ENCODE measurements at regions not wholly inside any gene's neighbourhood (a gene's known extent, or its start where the extent isn't known, plus 50 kb on each side); places are given as distances from the start of the nearest gene placed in this dataset.
"Not testable (repeated sequence)": the region's sequence is repeated elsewhere in the genome, so short reads cannot be mapped to it uniquely, and the experiment has no call there.

DNA sequence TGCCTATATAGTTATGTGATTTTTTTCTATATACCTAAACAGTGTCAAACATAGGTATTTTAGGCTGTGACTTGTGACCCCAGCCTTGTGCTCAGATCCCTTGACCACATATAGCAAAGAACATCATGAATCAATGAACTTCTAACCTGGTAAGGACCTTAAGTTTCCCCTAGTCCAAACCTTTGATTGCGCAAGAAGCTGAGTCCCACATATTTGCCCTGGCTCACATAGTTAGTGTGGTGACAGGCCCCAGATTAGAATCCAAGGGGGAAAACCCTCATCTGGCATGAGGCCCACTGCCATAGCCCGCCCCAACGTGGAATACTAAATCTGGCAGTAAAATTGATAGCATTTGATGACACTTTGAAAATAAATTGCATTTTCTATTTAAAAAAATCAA lies 171.8 kb downstream of the MZT1 start:
- Mint-ChIP-seq H3K27ac (no peak overlapping the region), H3K4me3 (no peak overlapping the region), H3K9me3 (no peaks in the 10 kb centered on the region), H3K4me1 (no peaks in the 10 kb centered on the region), H3K27me3 (peaks cover 4% of the 10 kb centered on the region)
- ATAC-seq: no peak
- DNase-seq: no peak

DNA sequence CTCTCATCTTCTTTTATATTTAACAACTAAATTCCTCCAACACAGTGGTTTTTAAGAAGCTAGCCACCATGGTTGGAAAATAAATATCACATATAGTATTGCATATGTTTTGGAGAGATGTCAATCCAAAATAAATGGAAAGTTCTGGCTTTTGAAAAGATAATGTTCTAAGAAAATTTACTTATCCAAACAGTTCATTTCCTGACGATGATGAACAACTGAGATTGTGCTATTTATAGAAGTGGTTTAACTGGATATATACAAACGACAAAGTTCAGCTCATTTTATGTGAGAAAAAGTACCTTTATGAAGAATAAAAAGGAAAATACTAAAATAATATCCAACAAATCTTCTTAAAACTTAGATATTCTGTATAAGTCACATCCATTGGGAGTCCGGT lies 174.7 kb downstream of the MZT1 start:
- DNase-seq (no peak), ATAC-seq (no peak)
- H3K4me1 Mint-ChIP-seq: no peaks in the 10 kb centered on the region
- H3K9me3 Mint-ChIP-seq: no peaks in the 10 kb centered on the region
- H3K4me3 Mint-ChIP-seq: no peak overlapping the region
- no peak overlapping the region for H3K27ac Mint-ChIP-seq
- peaks cover 9% of the 10 kb centered on the region for H3K27me3 Mint-ChIP-seq

DNA sequence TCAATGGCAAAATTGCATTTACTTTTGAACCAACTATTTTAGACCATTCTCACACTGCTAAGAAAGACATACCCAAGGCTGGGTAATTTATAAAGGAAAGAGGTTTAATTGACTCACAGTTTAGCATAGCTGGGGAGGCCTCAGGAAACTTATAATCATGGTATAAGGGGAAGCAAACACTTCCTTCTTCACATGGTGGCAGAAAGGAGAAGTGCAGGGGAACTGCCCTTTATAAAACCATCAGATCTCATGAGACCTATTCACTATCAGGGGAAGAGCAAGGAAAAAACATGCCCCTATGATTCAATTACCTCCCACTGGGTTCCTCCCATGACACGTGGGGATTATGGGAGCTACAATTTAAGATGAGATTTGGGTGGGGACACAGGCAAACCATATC lies 181.5 kb downstream of the MZT1 start:
- H3K9me3 Mint-ChIP-seq, H3K27me3 Mint-ChIP-seq, H3K4me3 Mint-ChIP-seq, H3K4me1 Mint-ChIP-seq, ATAC-seq, H3K27ac Mint-ChIP-seq, DNase-seq: not testable (repeated sequence)

DNA sequence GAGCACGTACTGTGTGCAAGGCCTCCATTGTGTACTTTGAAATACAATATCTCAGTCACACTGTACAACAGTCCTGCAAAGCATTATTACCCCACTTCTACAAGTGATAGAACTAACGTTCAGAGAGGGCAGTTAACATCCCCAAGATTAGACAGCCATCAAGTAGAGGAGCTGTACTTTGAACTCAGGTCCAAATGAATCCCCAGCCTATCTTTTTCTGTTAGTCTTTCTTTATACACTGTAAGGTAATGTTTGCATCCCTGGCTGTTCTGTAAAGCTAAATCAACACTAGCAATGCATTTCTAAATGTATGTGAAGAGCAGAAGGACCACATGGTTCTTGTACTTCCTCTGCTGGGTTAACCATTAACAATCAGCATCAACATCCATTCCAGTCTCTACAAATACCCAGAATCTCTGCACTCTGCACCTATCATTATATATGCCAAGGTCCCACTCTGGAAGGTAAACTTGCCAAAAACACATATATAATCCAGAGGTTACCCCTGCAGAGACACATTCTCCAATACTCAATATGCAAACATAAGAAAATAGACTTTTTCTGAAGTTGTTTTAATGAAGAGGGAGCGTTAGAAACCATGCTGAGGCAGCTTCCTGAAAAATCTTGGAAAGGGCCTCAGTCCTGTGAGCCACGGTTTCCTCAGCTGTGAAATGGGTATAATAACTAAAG lies 182.3 kb downstream of the MZT1 start:
- no peak for DNase-seq
- Mint-ChIP-seq H3K4me3 (no peak overlapping the region), H3K4me1 (no peaks in the 10 kb centered on the region), H3K9me3 (no peaks in the 10 kb centered on the region), H3K27me3 (peaks cover 1% of the 10 kb centered on the region), H3K27ac (no peak overlapping the region)
- ATAC-seq: no peak

DNA sequence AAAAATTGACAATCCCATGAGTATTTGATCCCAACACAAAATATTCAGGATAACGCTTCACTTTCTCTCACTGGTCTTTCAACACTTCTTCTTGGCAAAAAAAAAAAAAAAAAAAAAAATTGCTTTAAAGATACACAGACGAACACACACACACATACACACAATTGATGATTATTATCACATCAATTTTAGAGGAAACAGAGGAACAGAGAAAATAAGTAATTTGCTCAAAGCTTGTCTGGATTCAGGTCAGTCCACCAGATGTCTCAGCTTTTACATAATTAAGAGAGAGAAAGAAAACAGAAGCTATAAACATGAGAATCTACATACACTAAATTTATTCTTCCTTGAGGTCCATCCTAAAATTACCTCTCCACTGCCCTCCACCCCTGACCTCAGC lies 183.4 kb downstream of the MZT1 start:
- Mint-ChIP-seq H3K27ac (no peak overlapping the region), H3K9me3 (no peaks in the 10 kb centered on the region), H3K4me3 (no peak overlapping the region), H3K27me3 (no peaks in the 10 kb centered on the region), H3K4me1 (no peaks in the 10 kb centered on the region)
- DNase-seq (no peak), ATAC-seq (no peak)

DNA sequence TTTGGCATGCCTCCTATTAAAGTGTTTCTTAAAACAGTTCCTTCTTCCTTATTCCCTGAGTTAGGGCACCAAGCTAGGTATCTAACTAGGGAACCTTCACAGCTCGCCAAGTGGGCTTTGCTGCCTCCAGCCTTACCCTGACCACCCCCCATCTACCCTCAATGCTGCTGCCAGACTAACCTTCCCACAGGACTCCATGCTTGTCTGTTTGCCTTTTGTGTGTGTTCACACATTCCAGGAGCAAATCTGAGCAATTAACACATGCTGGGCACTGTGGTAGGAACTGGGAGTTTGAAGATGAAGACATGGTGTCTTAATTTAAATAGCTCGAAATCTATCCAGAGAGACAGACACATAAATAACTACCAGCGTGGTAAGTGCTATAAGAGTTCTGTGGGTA lies 185.2 kb downstream of the MZT1 start:
- Mint-ChIP-seq H3K4me1 (no peaks in the 10 kb centered on the region), H3K4me3 (no peak overlapping the region), H3K27me3 (no peaks in the 10 kb centered on the region), H3K27ac (peak overlapping the region in 1 of 2 donors; percentile 20), H3K9me3 (no peaks in the 10 kb centered on the region)
- DNase-seq (no peak), ATAC-seq (no peak)

DNA sequence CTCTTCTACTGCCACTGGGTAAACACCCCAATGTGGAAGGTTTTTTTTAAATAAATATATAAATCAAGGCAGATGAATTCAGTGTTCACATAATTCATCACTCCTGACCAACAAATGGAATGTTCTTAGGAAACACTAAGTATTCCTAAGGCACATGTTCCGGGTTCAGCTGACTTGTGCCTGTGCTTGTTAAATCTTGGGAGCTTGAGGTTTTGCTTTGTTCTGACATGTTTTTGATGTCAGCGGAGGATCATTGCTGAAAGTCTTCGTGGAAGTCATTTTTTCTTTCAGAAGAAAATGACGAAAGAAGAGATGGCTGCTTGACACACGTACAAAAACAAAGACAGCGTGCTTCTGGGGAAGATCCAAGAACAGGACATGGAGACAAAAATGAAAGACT lies 185.8 kb downstream of the MZT1 start:
- Mint-ChIP-seq H3K9me3 (no peaks in the 10 kb centered on the region), H3K27me3 (no peaks in the 10 kb centered on the region), H3K4me1 (no peaks in the 10 kb centered on the region), H3K27ac (no peak overlapping the region), H3K4me3 (no peak overlapping the region)
- ATAC-seq: no peak
- DNase-seq: no peak

DNA sequence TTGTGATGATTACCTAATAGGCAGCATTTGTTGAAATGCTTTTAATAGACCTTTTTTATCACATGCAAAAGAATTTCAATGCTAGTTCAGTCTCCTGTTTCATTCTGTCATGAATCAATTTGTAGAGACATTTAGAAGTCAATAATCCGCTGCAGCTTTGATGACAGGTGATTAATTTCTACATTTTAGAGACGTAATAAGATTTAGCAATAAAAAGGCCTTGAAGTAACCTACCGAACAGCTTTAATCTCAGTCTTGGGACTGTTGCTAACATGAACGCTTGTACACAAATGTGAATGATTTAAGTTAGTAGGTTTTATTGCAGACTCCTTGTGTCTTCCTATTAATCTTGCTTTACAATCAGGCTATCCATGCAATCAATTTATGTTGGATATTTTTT lies 186.5 kb downstream of the MZT1 start:
- no peaks in the 10 kb centered on the region for H3K9me3 Mint-ChIP-seq
- H3K4me3 Mint-ChIP-seq: no peak overlapping the region
- no peak for DNase-seq
- no peak for ATAC-seq
- no peaks in the 10 kb centered on the region for H3K27me3 Mint-ChIP-seq
- no peak overlapping the region for H3K27ac Mint-ChIP-seq
- no peaks in the 10 kb centered on the region for H3K4me1 Mint-ChIP-seq

DNA sequence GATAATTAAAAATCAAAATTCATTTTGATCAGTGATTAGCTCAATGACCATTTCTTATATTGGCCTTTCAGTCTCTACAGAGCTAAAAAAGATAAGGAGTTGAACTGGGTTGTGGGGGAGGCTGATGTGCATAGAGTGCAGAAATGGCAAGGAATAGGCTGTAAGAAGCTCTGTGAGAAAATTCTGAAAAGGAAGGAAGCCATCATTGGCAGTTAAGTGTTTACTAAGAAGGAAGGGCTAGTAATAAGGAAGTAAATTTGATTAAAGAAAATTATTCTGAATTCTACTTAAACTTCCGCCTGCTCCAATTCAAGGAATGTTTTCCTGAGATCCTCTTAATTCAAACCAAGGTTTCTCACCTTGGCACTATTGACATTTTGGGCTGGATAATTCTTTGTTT lies 187.5 kb downstream of the MZT1 start:
- H3K9me3 Mint-ChIP-seq: no peaks in the 10 kb centered on the region

DNA sequence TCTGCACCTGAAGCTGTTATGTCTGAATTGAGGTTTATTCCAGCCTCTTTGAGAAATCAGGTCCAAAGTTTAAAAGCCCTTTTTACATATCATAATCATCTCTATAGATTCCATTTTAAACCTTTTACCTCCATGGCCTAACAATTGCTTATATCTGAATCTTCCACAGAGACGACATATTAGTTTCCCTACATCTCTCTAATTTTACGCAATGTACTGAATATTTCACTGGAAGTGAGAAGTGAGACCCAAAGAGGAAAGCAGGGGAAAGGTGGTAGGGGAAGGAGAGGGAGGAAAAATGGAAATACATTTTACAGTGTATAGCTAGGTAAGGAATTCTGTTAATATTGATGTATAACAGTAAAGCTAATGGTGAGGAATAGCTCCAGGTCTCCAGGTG lies 189.6 kb downstream of the MZT1 start:
- no peaks in the 10 kb centered on the region for H3K9me3 Mint-ChIP-seq
- no peak overlapping the region for H3K27ac Mint-ChIP-seq
- DNase-seq (no peak), ATAC-seq (no peak)
- H3K4me1 Mint-ChIP-seq: no peaks in the 10 kb centered on the region
- no peak overlapping the region for H3K4me3 Mint-ChIP-seq
- no peaks in the 10 kb centered on the region for H3K27me3 Mint-ChIP-seq

More for the DNA sequence above, 187.5 kb downstream of the MZT1 start:
- H3K4me1 Mint-ChIP-seq: no peaks in the 10 kb centered on the region
- H3K4me3 Mint-ChIP-seq: no peak overlapping the region
- DNase-seq: no peak
- no peak overlapping the region for H3K27ac Mint-ChIP-seq
- ATAC-seq: no peak
- no peaks in the 10 kb centered on the region for H3K27me3 Mint-ChIP-seq

DNA sequence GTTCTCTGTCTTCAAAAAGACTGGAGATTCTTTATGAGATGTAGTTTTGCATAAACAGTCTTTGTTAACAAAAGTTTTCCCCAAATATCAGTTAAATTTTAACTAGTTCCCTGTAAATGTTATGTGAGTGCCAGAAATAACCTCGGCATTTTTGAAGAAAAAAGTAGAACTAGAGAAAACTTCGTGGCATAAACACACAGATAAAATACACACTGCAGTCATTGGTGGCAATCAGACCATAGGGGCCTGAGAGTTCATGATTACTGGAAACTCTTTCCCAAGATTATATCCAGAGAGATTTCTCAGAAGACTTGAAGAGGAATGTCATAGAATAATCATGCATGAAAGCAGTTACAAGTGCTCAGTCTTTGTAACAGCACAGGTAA lies 190.0 kb downstream of the MZT1 start:
- H3K4me3 Mint-ChIP-seq: no peak overlapping the region
- H3K4me1 Mint-ChIP-seq: no peaks in the 10 kb centered on the region
- no peaks in the 10 kb centered on the region for H3K9me3 Mint-ChIP-seq
- ATAC-seq (no peak), DNase-seq (no peak)
- no peak overlapping the region for H3K27ac Mint-ChIP-seq
- no peaks in the 10 kb centered on the region for H3K27me3 Mint-ChIP-seq

DNA sequence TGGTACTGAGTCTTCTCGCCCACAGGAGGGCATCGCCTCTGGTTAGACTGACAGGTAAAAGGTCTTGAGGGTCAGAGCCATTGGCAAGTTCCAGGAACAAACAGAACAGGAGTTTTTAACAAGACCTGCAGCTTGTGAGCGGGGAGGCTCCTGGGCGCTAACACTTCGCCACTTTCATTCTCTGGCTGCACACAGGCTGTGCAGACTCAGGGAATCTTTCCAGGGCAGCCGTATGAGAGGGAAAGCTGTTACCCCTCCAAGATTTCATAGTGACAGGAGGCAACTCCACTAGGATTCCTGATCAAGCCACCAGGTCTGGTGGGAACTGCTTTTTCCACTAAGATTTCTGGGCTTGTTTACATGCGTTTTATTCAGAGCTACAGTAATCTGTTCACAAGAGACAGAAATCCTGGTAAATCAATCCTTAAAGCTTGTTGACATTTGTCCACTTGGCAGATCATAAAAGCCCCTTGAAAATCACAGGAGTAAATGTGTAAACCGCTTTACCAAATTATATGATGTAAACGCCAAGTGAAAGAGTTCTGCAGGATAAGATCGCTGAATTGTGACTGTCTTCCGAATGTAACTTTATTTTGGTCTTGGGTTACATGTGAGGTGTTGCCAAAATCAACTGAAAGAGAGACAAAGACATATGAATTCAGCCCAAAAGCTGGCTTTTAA lies 190.6 kb downstream of the MZT1 start:
- no peaks in the 10 kb centered on the region for H3K27me3 Mint-ChIP-seq
- no peak for ATAC-seq
- no peaks in the 10 kb centered on the region for H3K4me1 Mint-ChIP-seq
- no peaks in the 10 kb centered on the region for H3K9me3 Mint-ChIP-seq
- no peak for DNase-seq
- H3K4me3 Mint-ChIP-seq: no peak overlapping the region
- H3K27ac Mint-ChIP-seq: no peak overlapping the region

DNA sequence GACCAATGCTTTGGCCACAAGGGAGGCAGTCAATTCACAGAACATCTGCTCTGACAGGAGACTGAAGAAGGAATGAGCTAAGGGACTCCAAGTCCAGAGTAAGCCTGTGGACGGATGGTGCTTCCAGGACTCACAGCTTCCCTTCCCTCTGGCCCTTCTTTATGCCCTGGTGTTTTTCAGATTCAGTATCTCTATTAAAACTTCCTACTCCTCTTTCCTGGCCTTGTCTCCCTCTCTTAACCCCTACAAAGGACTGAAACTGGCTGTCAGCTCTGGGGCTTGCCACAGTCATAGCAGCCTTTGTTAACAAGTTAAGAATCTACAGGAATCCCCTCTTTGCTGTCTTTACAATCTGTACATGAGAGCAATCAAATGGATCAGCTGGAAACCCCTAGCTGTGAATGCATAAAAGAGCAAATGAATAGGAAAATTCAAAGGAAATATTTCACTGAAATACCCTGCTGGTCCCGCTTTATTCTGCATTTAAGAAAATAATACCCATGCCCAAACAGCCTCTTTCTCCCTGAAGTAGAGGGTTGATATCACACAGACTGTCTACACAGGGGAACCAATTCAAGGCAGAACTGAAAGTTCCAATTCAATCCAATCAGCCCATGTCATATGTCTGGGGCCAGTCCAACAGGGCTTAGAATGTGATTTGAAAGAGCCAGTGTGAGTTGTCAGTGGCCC lies 192.3 kb downstream of the MZT1 start:
- Mint-ChIP-seq H3K27me3 (no peaks in the 10 kb centered on the region), H3K4me3 (no peak overlapping the region), H3K4me1 (no peaks in the 10 kb centered on the region), H3K27ac (no peak overlapping the region), H3K9me3 (no peaks in the 10 kb centered on the region)
- no peak for ATAC-seq
- DNase-seq: no peak

DNA sequence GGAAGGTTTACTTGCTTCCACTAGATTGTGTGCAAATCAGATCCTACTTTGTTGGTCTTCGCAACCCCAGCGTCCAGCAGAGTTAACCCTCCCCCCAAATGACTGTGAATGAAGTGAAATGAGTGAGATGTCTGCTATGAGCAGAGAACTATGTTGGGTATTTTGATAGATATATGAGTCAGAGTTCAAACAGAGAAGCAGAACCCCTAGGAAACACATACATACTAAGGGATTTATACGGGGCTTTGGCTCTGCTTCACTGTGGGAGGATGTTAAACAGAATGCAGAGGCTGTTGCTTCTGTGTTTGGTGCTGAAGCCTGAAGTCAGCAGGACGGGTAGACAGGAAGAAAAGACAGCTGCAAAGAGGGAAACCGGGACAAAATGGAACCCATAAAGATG lies 197.0 kb downstream of the MZT1 start:
- no peak overlapping the region for H3K4me3 Mint-ChIP-seq
- no peaks in the 10 kb centered on the region for H3K4me1 Mint-ChIP-seq

DNA sequence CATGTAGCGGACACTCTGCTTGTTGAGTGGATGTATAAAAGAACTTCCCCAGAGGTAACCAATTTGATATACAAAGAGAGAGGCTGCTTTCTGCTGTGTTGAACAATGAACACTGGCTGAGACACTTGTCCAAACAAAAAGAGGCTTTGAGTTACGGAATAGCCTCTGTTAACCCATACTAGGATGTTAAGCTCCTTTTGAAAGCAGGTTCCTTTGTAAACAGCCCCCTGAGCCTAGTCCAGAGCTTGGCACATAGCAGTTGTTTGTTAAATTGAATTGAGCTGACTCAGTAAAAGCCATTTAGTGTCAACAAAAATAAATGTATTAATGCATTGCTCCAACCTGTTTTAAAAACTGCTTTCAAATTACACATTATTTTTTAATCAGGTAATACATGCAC lies 200.1 kb downstream of the MZT1 start:
- no peaks in the 10 kb centered on the region for H3K4me1 Mint-ChIP-seq
- no peaks in the 10 kb centered on the region for H3K27me3 Mint-ChIP-seq
- H3K4me3 Mint-ChIP-seq: no peak overlapping the region
- no peak overlapping the region for H3K27ac Mint-ChIP-seq
- DNase-seq: no peak
- H3K9me3 Mint-ChIP-seq: no peaks in the 10 kb centered on the region
- ATAC-seq: no peak

More for the DNA sequence above, 197.0 kb downstream of the MZT1 start:
- ATAC-seq: no peak
- H3K27me3 Mint-ChIP-seq: no peaks in the 10 kb centered on the region
- DNase-seq: no peak
- H3K27ac Mint-ChIP-seq: no peak overlapping the region
- no peaks in the 10 kb centered on the region for H3K9me3 Mint-ChIP-seq

DNA sequence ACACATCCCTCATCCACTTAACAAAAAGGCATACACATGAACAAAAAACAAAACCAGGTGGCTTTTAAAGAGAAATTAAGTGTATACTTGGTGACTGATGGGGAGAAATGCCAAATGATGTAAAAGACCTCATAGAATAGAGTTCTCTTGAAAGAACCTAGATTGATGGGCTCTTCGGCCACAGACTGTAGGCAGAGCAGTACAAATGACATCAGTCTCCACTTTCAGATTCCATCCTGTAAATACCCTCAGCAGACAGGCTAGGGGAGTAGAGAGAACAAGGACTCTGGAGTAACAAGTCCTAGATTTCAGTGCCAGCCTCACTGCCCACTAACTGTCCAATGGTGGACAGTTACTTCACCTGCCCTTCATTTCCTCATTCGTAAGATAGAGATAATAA lies 203.8 kb downstream of the MZT1 start:
- no peaks in the 10 kb centered on the region for H3K9me3 Mint-ChIP-seq
- DNase-seq: no peak
- H3K27ac Mint-ChIP-seq: no peak overlapping the region

More for the DNA sequence above, 203.8 kb downstream of the MZT1 start:
- no peak for ATAC-seq
- H3K4me1 Mint-ChIP-seq: no peaks in the 10 kb centered on the region
- no peaks in the 10 kb centered on the region for H3K27me3 Mint-ChIP-seq
- H3K4me3 Mint-ChIP-seq: no peak overlapping the region
